ENCODE measurements at regions not wholly inside any gene's neighbourhood (a gene's known extent, or its start where the extent isn't known, plus 50 kb on each side); places are given as distances from the start of the nearest gene placed in this dataset.

- TF ChIP-seq CTCF (IDR thresholded peaks at IDR 0.05; ENCODE audit: low read length): no peak
- TF ChIP-seq EZH2 (IDR thresholded peaks at IDR 0.05; ENCODE audit: borderline replicate concordance, low read length): no peak
These were observed 156.9 kb upstream of the MAGI3 start for GRCh38 chr1:113233441-113233840.

Measured in OCI-LY1 (cell line).